Left cardiac atrium (tissue), 4 donors: ENCODE measurements at regions not wholly inside any gene's neighbourhood (a gene's known extent, or its start where the extent isn't known, plus 50 kb on each side); places are given as distances from the start of the nearest gene placed in this dataset.

Experiments
- ATAC-seq, 2 donors: fragments of 200-7000 bp; cut with Tn5 transposase; one replicate each; pipeline ENCODE4 v1.9.1; 2020; ENCODE audit warnings: mild to moderate bottlenecking in 2 of 2, moderate library complexity in 2 of 2
- DNase-seq: peaks from one replicate; pipeline ENCODE4 v3.0.0-alpha.2; 2020
- intact Hi-C, 2 donors: fragments of 100-400 bp; cut with DNase I; formaldehyde crosslinking; loops; one replicate each; pipeline versions ENCODE4 v1.14.1 to v1.15.1; 2022 to 2023
- donor health status: DM: no; HTN: yes; CAD: no.
- donor health status: DM: no; HTN: yes; CAD: no; lungs with severe emphysema.
- donor health status: DM: yes; HTN: yes; CAD: no.
- donor health status: Dilated cardiomyopathy.

DNA sequence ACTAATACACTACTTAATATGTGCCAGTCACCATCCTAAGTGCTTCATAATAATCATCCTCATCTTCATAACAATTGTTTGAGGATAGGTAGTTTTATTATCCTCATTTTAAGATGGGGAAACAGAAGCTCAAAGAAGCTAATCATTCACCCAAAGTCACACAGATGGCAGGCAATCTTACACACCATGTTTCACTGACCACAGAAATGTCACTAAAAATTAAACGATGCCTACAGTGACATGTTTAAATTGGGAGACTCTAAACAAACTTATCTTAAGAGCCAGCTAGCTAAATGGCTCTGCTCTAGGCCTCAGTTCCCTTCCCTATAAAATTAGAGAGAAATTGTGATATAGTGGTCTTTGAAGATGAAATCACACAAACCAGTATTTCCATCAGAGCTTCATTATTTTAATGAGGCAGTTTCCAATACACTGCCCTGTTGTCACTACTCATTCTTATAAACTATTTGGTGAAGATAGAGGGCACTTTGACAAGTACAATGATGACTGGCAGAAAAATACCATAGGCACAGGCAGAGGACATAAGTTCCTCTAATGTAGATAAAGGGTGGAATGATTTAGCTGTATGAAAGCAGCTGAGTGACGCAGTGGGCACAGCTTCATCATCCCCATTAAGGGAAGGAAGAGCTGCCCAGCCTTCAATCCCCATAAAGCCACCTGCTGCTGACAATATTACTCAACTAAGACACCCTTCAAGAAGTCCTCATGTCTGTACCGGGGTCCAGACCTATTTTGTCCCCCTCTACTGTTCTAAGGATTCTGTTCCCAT is 224.1 kb downstream of the ACTL7B start:
- ATAC-seq (no peak), DNase-seq (no peak)
- intact Hi-C loops: no loop called here

- no peak for DNase-seq
- ATAC-seq: no peak
- intact Hi-C loops: no loop called here
Observed at GRCh38 chr9:108628316-108628715, 227.5 kb downstream of the ACTL7B start.

GRCh38 chr9:108626743-108627142 is 229.0 kb downstream of the ACTL7B start:
- DNase-seq (peak; percentile 34), ATAC-seq (no peak)

DNA sequence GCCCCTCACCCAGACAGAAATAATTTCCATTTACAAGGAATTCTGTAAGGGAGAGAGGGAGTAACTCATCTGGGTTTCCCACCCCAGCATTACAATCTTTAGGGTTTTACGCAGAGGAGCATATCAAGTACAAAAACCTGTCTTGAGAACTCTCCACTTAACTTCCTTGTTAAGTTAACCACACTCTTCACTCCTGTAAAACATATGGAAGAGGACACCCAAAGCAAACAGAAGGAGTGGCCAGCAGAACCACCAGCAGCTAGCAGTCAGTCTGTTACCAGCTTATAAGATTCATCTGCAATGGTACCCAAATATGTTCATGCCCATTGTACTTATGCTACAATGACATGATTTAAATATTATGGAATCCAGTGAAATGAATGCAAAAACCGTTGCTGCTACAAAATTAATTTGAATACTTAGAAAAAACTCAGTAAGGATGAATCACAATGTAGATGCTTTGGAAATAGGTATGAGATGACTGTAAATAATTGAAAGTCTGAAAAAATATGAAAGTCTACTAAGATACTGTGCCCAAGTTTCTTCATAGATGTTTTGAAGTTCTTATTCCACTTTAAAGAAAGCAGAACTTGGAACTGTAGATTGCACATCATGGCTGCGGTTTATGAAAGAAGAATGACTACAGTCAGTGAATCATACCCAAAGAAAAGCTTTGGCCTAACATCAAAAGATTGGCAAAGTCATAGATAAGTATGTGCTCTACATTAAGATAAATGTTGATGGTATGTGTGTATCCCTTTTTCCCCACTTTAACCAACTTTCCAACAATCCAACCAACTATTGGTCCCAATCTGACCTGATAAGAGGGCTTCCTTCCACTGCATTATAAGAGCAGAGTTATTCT is 233.6 kb downstream of the ACTL7B start:
- intact Hi-C loops: no loop called here
- ATAC-seq (no peak), DNase-seq (no peak)

More at GRCh38 chr9:108626743-108627142, 229.0 kb downstream of the ACTL7B start:
- intact Hi-C loops: no loop called here

- ATAC-seq: no peak
- intact Hi-C loops: no loop called here
- no peak for DNase-seq
Observed at GRCh38 chr9:108620767-108621166, 235.0 kb downstream of the ACTL7B start.

DNA sequence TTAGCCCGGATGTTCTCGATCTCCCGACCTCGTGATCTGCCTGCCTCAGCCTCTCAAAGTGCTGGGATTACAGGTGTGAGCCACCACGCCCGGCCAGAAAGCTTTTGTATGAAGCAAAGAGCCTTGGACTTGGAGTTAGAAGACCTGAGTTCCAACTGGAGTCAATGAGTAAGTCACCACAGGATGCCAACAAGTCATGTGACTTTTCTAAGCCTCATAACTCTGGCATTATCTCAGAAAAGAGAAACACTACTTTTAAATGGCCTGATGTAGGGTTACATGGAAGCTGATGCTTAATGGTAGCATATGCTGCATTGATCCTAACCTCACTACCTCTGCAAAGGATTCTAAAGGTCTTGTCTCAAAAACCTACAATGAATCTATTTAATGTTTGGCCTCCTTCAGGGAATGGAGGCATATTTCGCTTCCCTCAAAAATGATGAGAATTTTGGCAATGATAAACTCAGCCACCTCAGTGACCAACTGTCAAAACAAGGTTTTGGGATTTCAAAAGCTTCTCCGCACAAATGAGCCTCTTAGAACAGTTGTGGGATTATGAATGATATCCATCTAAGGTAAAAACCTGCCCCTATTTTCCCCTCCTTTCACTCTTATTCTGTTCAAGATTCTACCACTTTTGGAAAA is 236.8 kb downstream of the ACTL7B start:
- ATAC-seq: no peak
- DNase-seq: no peak
- intact Hi-C loops: no loop called here

- DNase-seq (no peak), ATAC-seq (no peak)
- intact Hi-C loops: no loop called here
Observed at GRCh38 chr9:108617676-108618075, 238.1 kb downstream of the ACTL7B start.

DNA sequence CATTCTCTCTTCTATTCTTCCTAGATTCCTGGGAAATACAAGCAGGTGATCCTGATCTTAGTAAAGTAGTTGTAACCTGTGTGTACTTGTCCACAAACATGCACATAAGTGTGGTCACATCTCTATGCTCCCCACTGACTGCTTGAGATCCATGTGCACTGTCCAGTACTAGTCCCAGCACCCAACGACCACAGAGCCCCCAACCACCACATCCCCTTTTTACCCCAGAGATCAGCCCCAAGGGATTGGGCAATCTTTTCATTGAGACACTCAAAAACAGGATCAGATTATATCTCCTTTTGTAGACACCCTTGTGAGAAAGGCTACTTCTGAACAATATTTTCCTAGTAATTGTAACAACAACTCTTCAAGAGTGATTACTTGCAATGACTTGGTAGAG is 240.6 kb downstream of the ACTL7B start:
- DNase-seq (no peak), ATAC-seq (no peak)
- intact Hi-C loops: no loop called here

GRCh38 chr9:108612513-108612912 is 243.3 kb downstream of the ACTL7B start:
- intact Hi-C loops: no loop called here
- DNase-seq: no peak
- no peak for ATAC-seq

DNA sequence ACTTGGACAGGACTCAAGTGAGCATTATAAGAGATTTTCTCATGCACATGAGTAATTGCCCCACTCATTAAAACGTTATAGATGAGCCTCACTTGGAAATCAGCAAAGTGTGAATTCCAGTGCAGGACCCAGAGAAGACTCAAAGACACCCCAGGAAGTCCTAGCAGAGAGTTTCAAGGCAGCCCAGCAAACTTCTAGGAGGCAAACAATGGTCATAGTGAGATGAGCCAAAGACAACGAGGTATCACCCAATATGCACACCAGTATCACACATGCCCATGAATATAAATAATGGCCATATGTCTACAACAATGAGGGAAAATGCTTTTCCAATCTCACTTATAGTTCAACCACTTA is 245.9 kb downstream of the ACTL7B start:
- no peak for ATAC-seq
- intact Hi-C loops: no loop called here
- DNase-seq: no peak

- DNase-seq: no peak
- ATAC-seq: no peak
- intact Hi-C loops: no loop called here
Observed at GRCh38 chr9:108609227-108609896, 246.4 kb downstream of the ACTL7B start.

GRCh38 chr9:108607607-108608006 is 248.2 kb downstream of the ACTL7B start:
- ATAC-seq (no peak), DNase-seq (no peak)
- intact Hi-C loops: no loop called here

DNA sequence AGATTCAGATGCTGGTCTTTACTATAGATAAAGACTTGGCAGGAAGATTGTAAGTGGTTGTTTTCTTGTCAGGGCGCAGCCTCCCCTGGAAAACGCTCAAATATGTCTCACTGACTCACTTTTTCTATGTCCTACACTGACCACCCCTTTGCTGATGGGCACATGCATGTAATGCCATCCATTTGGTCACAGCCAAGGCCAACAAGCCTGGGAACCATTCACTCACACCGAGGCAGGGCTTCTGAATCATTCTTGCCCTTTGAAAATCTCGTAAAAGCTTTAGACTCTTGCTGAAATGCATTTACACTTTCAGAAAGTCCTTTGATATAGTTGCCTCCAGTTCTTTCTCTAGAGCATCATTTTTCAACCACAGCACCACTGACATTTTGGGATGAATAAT is 249.4 kb downstream of the ACTL7B start:
- DNase-seq (no peak), ATAC-seq (peak in 1 of 2 donors; percentile 53)
- intact Hi-C loops: no loop called here

DNA sequence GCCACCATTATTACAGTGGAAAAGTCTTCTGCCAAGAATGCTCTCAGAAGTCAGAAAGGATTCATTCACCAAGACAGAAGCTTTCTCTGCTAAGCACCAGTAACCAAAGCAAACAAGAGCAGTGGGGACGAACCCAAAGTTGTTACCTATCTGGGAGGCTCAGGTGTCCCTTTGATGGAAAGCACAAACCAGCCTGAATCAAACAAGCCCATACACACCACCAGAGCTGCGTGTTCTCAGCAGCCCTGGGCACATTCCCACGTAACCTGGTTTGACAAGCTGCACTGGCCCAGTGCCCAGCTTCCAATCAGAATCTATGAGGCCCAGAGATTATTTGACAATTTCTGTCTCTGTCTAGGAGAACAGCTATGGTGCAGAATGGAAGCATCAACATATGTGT is 252.6 kb downstream of the ACTL7B start:
- DNase-seq (peak; percentile 32), ATAC-seq (no peak)
- intact Hi-C loops: no loop called here

- DNase-seq (no peak), ATAC-seq (no peak)
- intact Hi-C loops: no loop called here
Observed at GRCh38 chr9:108600896-108601295, 254.9 kb downstream of the ACTL7B start.

GRCh38 chr9:108599571-108599970 is 256.2 kb downstream of the ACTL7B start:
- DNase-seq (no peak), ATAC-seq (no peak)
- intact Hi-C loops: no loop called here

GRCh38 chr9:108591121-108591520 is 264.7 kb downstream of the ACTL7B start:
- ATAC-seq: no peak
- intact Hi-C loops: no loop called here
- no peak for DNase-seq

DNA sequence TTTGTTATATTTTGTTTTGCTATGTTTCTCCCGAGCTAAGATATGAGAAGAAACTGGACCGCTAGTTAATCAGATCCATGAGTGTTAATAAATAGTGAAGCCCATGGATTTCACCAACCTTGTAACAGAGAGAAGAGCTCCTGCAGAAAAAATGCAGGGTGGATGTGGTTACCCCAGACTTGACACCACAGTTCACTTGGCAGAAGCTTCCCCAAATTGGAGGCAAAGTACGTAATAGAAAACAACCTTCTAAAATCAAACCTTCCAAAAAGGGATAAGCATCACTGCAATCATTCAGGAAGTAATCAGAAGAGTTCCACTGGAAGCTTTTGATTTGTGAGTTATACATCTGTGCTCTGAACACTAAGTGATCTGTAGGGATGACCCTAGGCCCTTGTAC is 267.5 kb downstream of the ACTL7B start:
- ATAC-seq (no peak), DNase-seq (no peak)
- intact Hi-C loops: no loop called here

DNA sequence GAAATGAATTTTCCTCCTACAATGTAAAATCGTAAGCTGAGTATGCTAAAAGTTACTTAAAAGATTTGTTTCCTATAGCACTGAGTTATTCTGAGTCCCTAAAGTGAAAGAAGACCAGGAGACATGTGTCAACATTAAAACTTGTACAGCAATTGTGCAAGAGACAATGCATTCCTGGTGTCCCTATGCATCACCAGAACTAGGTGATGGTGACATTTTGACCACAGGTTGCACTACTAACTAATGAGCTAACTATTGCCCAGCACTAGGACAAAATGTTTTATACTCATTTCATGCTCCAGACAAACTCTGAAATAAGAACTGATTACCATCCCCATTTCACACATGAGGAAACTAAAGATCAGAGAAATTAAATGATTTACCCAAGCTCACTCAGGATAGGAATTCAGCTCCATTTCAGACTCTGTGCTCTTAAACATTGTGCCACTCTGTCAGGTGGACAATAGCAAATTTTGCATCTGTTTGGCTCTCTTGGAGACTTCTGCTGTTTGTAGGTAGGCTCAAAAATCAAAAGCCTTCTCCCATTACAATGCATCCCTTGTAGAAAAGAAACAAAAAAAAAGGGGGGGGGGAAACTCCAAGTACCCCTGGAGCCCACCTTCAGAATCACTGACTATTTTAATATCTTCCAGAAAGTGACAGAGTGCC is 269.2 kb downstream of the ACTL7B start:
- intact Hi-C loops: no loop called here
- no peak for DNase-seq
- ATAC-seq: no peak
